Upper lobe of right lung (tissue), 1 donor: ENCODE measurements at regions not wholly inside any gene's neighbourhood (a gene's known extent, or its start where the extent isn't known, plus 50 kb on each side); places are given as distances from the start of the nearest gene placed in this dataset.

Experiments used
- ATAC-seq: fragments of 200-7000 bp; cut with Tn5 transposase; one replicate; pipeline ENCODE4 v1.9.1; 2020; ENCODE audit warnings: mild to moderate bottlenecking, moderate library complexity
- DNase-seq: peaks from one replicate; pipeline ENCODE4 v3.0.0-alpha.2; 2020
- H3K27ac ChIP-seq: fragments of 200-600 bp; one replicate; pipeline ENCODE4 v1.8.0; 2022
- H3K27me3 ChIP-seq: fragments of 200-600 bp; one replicate; pipeline ENCODE4 v1.8.0; 2022; ENCODE audit warnings: mild to moderate bottlenecking
- H3K36me3 ChIP-seq: fragments of 200-600 bp; one replicate; pipeline ENCODE4 v1.8.0; 2022
- H3K4me1 ChIP-seq: fragments of 200-600 bp; one replicate; pipeline ENCODE4 v1.8.0; 2022
- H3K4me3 ChIP-seq: fragments of 200-600 bp; one replicate; pipeline ENCODE4 v1.8.0; 2022; ENCODE audit warnings: mild to moderate bottlenecking
- H3K9me3 ChIP-seq: fragments of 200-600 bp; one replicate; pipeline ENCODE4 v1.8.0; 2022
- CTCF ChIP-seq: fragments of 200-600 bp; IDR thresholded peaks from one replicate; pipeline ENCODE4 v1.8.0; 2022; ENCODE audit warnings: antibody characterized with exemption
- intact Hi-C: fragments of 100-400 bp; cut with DNase I; formaldehyde crosslinking; loops from one replicate; pipeline ENCODE4 v1.11.0; 2022
- donor health status: DM: no; HTN: yes; CAD: no; lungs with severe emphysema.

- no peaks in the 10 kb centered on the region for H3K9me3 ChIP-seq
- no peak for TF ChIP-seq CTCF
- DNase-seq (no peak), ATAC-seq (no peak)
- no peak overlapping the region for H3K27ac ChIP-seq
- no peak overlapping the region for H3K4me3 ChIP-seq
- H3K27me3 ChIP-seq: no peaks in the 10 kb centered on the region
- intact Hi-C loops: no loop called here
- no peaks in the 10 kb centered on the region for H3K4me1 ChIP-seq
- H3K36me3 ChIP-seq: no peaks in the 10 kb centered on the region
Measured at GRCh38 chr11:37630866-37631265, 1032.8 kb upstream of the RAG2 start.

GRCh38 chr11:37623778-37624177 is 1025.7 kb upstream of the RAG2 start:
- Histone ChIP-seq H3K36me3 (no peaks in the 10 kb centered on the region), H3K4me1 (no peaks in the 10 kb centered on the region), H3K27me3 (no peaks in the 10 kb centered on the region), H3K9me3 (no peaks in the 10 kb centered on the region), H3K4me3 (no peak overlapping the region), H3K27ac (no peak overlapping the region)
- ATAC-seq: no peak
- TF ChIP-seq CTCF: no peak
- intact Hi-C loops: no loop called here
- no peak for DNase-seq

- intact Hi-C loops: no loop called here
- no peak for TF ChIP-seq CTCF
- Histone ChIP-seq H3K4me3 (no peak overlapping the region), H3K9me3 (no peaks in the 10 kb centered on the region), H3K27me3 (no peaks in the 10 kb centered on the region), H3K27ac (no peak overlapping the region), H3K36me3 (no peaks in the 10 kb centered on the region), H3K4me1 (no peaks in the 10 kb centered on the region)
- no peak for DNase-seq
- ATAC-seq: no peak
Measured at GRCh38 chr11:37621662-37622061, 1023.6 kb upstream of the RAG2 start.

- no peak for ATAC-seq
- H3K27me3 ChIP-seq: no peaks in the 10 kb centered on the region
- no peaks in the 10 kb centered on the region for H3K4me1 ChIP-seq
- H3K9me3 ChIP-seq: no peaks in the 10 kb centered on the region
- no peak overlapping the region for H3K27ac ChIP-seq
- intact Hi-C loops: no loop called here
- H3K4me3 ChIP-seq: no peak overlapping the region
- no peak for TF ChIP-seq CTCF
- no peaks in the 10 kb centered on the region for H3K36me3 ChIP-seq
- no peak for DNase-seq
Measured at GRCh38 chr11:37616291-37616690, 1018.3 kb upstream of the RAG2 start.

- Histone ChIP-seq H3K27me3 (no peaks in the 10 kb centered on the region), H3K36me3 (no peaks in the 10 kb centered on the region), H3K4me1 (no peaks in the 10 kb centered on the region), H3K9me3 (no peaks in the 10 kb centered on the region), H3K27ac (no peak overlapping the region), H3K4me3 (no peak overlapping the region)
- ATAC-seq: no peak
- intact Hi-C loops: no loop called here
- no peak for DNase-seq
- TF ChIP-seq CTCF: no peak
Measured at GRCh38 chr11:37613031-37613430, 1015.0 kb upstream of the RAG2 start.

GRCh38 chr11:37612146-37612545 is 1014.1 kb upstream of the RAG2 start:
- Histone ChIP-seq H3K27ac (no peak overlapping the region), H3K4me1 (no peaks in the 10 kb centered on the region), H3K36me3 (no peaks in the 10 kb centered on the region), H3K4me3 (no peak overlapping the region), H3K27me3 (no peaks in the 10 kb centered on the region), H3K9me3 (no peaks in the 10 kb centered on the region)
- no peak for DNase-seq
- TF ChIP-seq CTCF: no peak
- ATAC-seq: no peak
- intact Hi-C loops: no loop called here
